Mesodermal cell (in vitro differentiated cells): ENCODE measurements at regions not wholly inside any gene's neighbourhood (a gene's known extent, or its start where the extent isn't known, plus 50 kb on each side); places are given as distances from the start of the nearest gene placed in this dataset.
A peak's percentile ranks its signal among the peaks of the same experiment; 100 is the strongest.

Source experiments
- H3K27ac ChIP-seq: 2 replicates; pipeline ENCODE4 v1.7.0; 2013; ENCODE audit warnings: mild to moderate bottlenecking, low read depth, low read length, moderate library complexity; ENCODE audit not compliant: severe bottlenecking
- H3K36me3 ChIP-seq: 2 replicates; pipeline ENCODE4 v1.7.1; 2013; ENCODE audit warnings: mild to moderate bottlenecking, low read length, moderate library complexity; ENCODE audit not compliant: control insufficient read depth, insufficient read depth
- H3K4me1 ChIP-seq: one replicate; pipeline ENCODE4 v1.7.1; 2013; ENCODE audit warnings: mild to moderate bottlenecking, low read length; ENCODE audit not compliant: insufficient read depth, control insufficient read depth, poor library complexity, severe bottlenecking
- H3K4me3 ChIP-seq: 2 replicates; pipeline ENCODE4 v1.7.0; 2013; ENCODE audit warnings: low read length, control low read depth, mild to moderate bottlenecking; ENCODE audit not compliant: insufficient read depth, poor library complexity, severe bottlenecking; ENCODE audit errors: extremely low read depth
- H3K9me3 ChIP-seq: 2 replicates; pipeline ENCODE4 v1.7.1; 2013; ENCODE audit warnings: mild to moderate bottlenecking, low read length, moderate library complexity; ENCODE audit not compliant: control insufficient read depth
- WGBS, 2 experiments: methylation state at CpG; one replicate each; pipeline ENCODE4 v1.1.5; 2013; ENCODE audit warnings: missing lambda C conversion rate in 2 of 2; ENCODE audit not compliant: insufficient coverage in 2 of 2; 5-methylcytosine and 5-hydroxymethylcytosine counted together

DNA sequence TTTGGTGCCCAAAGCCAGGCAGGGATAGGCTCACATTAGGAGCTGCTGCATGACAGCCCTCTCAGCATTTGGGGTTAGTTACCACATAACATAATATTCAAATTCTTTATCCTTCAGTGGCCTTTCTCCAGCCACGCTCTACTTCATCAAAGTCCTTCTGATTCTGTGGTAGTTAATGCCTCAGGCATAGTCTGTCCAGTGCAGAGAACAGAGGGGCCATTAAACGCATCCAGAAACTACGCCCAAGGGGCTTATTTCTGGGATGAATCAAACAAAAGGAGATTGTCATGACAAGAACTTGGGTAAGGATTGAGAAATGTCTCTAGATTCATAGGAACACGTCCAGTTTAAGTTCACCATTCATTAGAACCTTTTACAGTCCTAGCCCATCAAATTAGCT, 183.4 kb upstream of the PLXNC1 start:
- H3K27ac ChIP-seq: no peak overlapping the region
- no peaks in the 10 kb centered on the region for H3K36me3 ChIP-seq
- no peak overlapping the region for H3K4me3 ChIP-seq
- no peaks in the 10 kb centered on the region for H3K9me3 ChIP-seq
- 77 to 88% methylated on average over 2 to 3 of the region's 4 CpGs for WGBS, 2 experiments
- no peaks in the 10 kb centered on the region for H3K4me1 ChIP-seq

DNA sequence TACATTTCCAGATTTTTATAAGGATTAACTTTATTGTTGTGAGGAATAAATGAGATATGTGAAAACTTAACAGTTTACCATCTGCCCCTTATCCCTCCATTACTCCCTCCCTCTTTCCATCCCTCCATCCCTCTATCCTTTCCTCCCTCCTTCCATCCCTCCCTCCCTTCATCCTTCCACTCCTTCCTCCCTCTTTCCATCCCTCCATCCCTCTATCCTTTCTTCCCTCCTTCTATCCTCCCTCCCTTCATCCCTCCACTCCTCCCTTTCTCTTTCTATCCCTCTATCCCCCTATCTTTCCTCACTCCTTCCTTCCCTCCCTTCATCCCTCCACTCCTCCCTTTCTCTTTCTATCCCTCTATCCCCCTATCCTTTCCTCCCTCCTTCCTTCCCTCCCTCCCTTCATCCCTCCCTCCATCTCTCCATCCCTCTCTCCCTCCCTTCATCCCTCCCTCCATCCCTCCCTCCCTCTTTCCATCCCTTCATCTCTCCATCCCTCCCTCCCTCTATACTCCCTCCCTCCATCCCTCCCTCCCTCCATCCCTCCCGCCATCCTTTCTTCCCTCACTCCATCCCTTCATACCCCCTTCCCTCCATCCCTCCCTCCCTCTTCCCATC, 181.8 kb upstream of the PLXNC1 start:
- WGBS, 2 experiments: 67% methylated on average over 1 of the region's 1 CpG; no CpG with 5 or more reads in 1 of the 2 experiments
- Histone ChIP-seq H3K4me3 (no peak overlapping the region), H3K27ac (no peak overlapping the region), H3K9me3 (no peaks in the 10 kb centered on the region), H3K36me3 (no peaks in the 10 kb centered on the region), H3K4me1 (no peaks in the 10 kb centered on the region)

- H3K36me3 ChIP-seq: no peaks in the 10 kb centered on the region
- H3K4me3 ChIP-seq: no peak overlapping the region
- no peak overlapping the region for H3K27ac ChIP-seq
- WGBS, 2 experiments: 87 to 88% methylated on average over 5 to 6 of the region's 6 CpGs
- H3K9me3 ChIP-seq: no peaks in the 10 kb centered on the region
- H3K4me1 ChIP-seq: peaks cover 2% of the 10 kb centered on the region
Observed at GRCh38 chr12:93967454-93967853, 180.9 kb upstream of the PLXNC1 start.

DNA sequence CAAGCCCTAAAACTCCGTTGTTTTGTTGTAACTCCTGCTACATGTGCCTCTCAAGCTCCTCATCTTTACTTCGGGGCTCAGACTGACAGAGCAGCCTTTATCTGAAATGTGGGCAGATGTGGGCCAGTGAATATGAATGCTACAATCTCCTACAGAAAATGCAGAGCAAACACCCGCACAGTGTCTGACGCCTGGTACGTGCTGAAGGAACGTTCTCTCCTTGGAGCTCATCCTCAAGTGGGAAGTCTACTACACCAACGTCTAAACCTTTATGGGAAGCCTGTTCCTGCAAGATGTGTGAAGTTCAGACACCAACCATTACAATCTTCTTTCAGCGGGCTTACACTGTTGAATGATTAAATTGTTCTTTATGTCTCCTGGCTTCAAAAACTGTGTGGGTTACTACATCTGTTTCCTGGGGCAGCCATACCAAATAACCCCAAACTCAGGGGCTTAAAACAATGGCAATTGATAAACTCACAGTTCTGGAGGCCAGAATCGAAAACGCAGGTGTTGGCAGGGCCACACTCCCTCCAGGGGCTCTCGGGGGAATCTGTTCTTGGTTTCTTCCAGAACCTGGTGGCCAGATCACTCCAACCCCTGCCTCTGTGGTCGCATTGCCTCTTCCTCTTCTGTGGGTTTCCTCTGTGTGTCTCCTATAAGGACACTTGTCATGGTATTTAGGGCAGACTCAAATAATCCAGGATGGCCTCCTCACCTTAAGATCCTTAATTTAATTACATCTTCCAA, 179.7 kb upstream of the PLXNC1 start:
- WGBS, 2 experiments: 94 to 97% methylated on average over 9 of the region's 12 CpGs
- no peak overlapping the region for H3K4me3 ChIP-seq
- H3K27ac ChIP-seq: no peak overlapping the region
- H3K9me3 ChIP-seq: no peaks in the 10 kb centered on the region
- H3K36me3 ChIP-seq: no peaks in the 10 kb centered on the region
- peaks cover 7% of the 10 kb centered on the region for H3K4me1 ChIP-seq

DNA sequence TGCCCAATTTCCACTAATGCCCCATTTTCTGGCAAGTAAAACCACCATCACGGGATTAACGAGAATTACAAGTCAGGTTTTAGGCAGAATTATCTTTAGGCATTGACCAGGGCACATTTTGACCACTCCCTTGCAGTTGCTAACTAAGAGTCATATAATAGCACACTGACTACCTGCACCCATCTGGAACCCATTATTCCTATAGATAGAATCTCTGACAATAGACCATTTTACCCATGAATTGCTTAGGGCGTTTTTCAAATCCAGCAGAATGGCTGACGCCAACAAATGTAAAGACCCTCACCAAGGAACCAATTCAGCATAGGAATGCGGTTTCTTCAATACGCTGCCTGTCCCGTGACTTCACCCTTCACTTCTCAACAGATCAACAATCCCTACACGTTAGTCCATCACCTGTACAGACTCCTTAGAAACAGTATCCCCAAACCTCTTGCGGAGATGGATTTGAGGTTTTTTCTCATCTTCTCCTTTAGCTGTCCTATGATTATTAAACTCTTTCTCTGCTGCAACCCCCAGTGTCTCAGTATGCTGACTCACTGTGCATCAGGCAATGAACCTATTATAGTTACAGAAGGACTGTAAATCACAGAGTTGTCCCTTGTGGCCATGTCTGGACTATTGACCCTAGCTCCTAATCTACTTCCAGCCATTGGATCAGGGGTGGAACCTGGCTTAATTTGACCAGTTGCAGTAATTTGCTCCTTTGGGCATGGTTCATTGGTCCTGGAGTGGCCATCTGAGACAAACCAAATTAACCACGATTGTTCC, 177.3 kb upstream of the PLXNC1 start:
- Histone ChIP-seq H3K9me3 (no peaks in the 10 kb centered on the region), H3K4me1 (peaks cover 7% of the 10 kb centered on the region), H3K36me3 (no peaks in the 10 kb centered on the region), H3K4me3 (no peak overlapping the region), H3K27ac (no peak overlapping the region)
- WGBS, 2 experiments: 87 to 94% methylated on average over 8 of the region's 10 CpGs

GRCh38 chr12:93972411-93973208, 175.8 kb upstream of the PLXNC1 start:
- no peaks in the 10 kb centered on the region for H3K9me3 ChIP-seq
- WGBS, 2 experiments: 93 to 97% methylated on average over 3 to 6 of the region's 8 CpGs
- peak overlapping the region; percentile 23 for H3K27ac ChIP-seq
- H3K4me3 ChIP-seq: no peak overlapping the region
- H3K36me3 ChIP-seq: no peaks in the 10 kb centered on the region
- peaks cover 7% of the 10 kb centered on the region for H3K4me1 ChIP-seq

DNA sequence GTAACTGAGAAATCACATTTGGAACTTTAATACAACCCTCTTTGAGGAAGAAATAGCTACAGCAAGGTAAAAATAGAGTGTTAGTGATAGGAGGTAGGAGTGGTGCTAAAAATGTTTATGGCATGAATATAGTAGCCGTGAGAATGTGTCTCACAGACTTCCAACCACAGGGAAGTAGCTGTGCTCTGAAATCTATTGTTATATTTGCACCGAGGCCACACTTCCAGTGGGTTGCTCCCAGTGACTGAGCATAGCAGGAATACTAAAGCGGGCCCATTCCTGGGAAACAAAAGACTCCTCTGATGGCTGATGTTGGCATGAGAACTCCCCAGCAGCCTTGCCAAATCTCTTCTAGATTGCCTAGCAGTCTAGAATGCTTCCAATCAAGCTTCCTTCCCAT, 174.1 kb upstream of the PLXNC1 start:
- no peaks in the 10 kb centered on the region for H3K36me3 ChIP-seq
- WGBS, 2 experiments: 94% methylated on average over 3 of the region's 3 CpGs
- no peak overlapping the region for H3K27ac ChIP-seq
- no peak overlapping the region for H3K4me3 ChIP-seq
- peaks cover 7% of the 10 kb centered on the region for H3K4me1 ChIP-seq
- H3K9me3 ChIP-seq: no peaks in the 10 kb centered on the region

DNA sequence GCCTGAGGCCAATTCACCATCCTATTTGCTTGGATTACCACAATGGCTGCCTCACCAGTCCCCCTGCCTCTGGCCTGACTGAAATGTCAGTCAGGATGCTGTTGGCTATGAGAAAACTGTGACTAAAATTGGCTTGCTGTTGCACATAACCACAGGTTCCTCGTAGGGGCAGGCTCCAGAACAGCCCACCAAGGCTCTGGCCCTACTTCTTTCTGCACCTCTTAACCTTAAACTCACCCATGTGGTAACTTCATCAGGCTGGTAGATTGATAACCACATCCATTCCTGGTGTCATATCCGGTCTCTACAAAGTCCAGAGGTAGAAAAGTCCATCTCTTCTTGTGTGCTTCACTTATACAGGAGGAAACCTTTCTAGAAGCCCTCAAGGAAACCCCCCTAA, 172.4 kb upstream of the PLXNC1 start:
- Histone ChIP-seq H3K9me3 (no peaks in the 10 kb centered on the region), H3K4me3 (no peak overlapping the region), H3K27ac (no peak overlapping the region), H3K36me3 (no peaks in the 10 kb centered on the region), H3K4me1 (peaks cover 7% of the 10 kb centered on the region)
- WGBS, 2 experiments: 83 to 100% methylated on average over 1 of the region's 2 CpGs

DNA sequence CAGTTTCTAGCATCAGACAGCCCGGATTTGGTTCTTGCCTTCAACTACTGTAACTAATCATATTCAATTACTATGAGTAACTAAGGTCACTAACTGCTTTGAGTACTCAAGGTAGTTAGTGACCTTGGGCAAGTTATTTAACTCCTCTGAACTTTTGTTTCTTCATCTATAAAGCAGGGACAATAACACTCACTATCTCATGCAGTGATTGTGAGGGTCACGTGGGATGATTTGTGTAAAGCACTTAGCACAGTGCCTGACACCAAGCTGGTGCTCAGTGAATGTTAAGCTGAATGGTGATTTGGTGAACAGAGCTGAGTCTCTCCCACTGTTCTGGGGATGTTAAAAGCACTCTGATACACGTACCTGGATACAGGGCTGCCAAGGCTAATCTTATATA, 171.3 kb upstream of the PLXNC1 start:
- H3K9me3 ChIP-seq: no peaks in the 10 kb centered on the region
- 100% methylated on average over 1 of the region's 3 CpGs; no CpG with 5 or more reads in 1 of the 2 experiments for WGBS, 2 experiments
- no peak overlapping the region for H3K27ac ChIP-seq
- no peak overlapping the region for H3K4me3 ChIP-seq
- H3K4me1 ChIP-seq: peaks cover 7% of the 10 kb centered on the region
- H3K36me3 ChIP-seq: no peaks in the 10 kb centered on the region

- H3K9me3 ChIP-seq: no peaks in the 10 kb centered on the region
- no peaks in the 10 kb centered on the region for H3K36me3 ChIP-seq
- no peak overlapping the region for H3K4me3 ChIP-seq
- WGBS, 2 experiments: 67 to 89% methylated on average over 1 of the region's 1 CpG
- H3K27ac ChIP-seq: no peak overlapping the region
- no peaks in the 10 kb centered on the region for H3K4me1 ChIP-seq
Observed at GRCh38 chr12:93978553-93978952, 169.8 kb upstream of the PLXNC1 start.
